SH-SY5Y (cell line): ENCODE measurements at regions not wholly inside any gene's neighbourhood (a gene's known extent, or its start where the extent isn't known, plus 50 kb on each side); places are given as distances from the start of the nearest gene placed in this dataset.

ENCODE experiments used
- GATA2 ChIP-seq: IDR thresholded peaks from 2 replicates; pipeline ENCODE4 v1.6.1; 2011; ENCODE audit warnings: mild to moderate bottlenecking, low read depth, low read length
- GATA3 ChIP-seq: IDR thresholded peaks from 2 replicates; pipeline ENCODE4 v1.6.1; 2011; ENCODE audit warnings: low read depth, mild to moderate bottlenecking, low read length, moderate library complexity

GRCh38 chr11:26914968-26915367 is 78.9 kb upstream of the FIBIN start:
- no peak for TF ChIP-seq GATA2
- no peak for TF ChIP-seq GATA3
